ENCODE measurements at regions not wholly inside any gene's neighbourhood (a gene's known extent, or its start where the extent isn't known, plus 50 kb on each side); places are given as distances from the start of the nearest gene placed in this dataset.

DNA sequence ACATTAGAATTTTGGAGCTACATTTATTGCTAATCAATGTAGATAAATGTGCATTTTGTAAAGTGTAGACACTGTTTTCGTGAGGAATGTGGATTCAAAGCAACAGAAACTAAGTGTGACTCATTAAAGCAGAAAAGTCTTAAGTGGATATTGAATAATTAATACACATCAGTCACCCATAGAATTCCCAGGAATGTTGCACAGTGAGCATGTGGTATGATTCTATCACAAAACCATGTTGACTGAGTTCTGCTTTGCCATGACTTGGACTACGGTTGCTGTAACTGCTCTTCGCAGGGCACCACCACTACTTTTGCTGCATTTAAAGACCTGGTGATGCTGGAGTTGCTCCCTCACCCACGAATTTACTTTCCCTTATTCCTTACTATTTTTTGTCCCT, 471.8 kb downstream of the KCNT2 start:
- H3F3A ChIP-seq (ENCODE audit: control insufficient read depth, insufficient read depth), result no peaks in the 10 kb centered on the region
- no peak overlapping the region for H3K4me3 ChIP-seq (ENCODE audit: low read length)
- H3K4me2 ChIP-seq (ENCODE audit: low read length), result no peak overlapping the region
- H3K36me3 ChIP-seq (ENCODE audit: control insufficient read depth, low read length), result no peaks in the 10 kb centered on the region
- no peaks in the 10 kb centered on the region for H3K9me2 ChIP-seq (replicated peaks; ENCODE audit: control insufficient read depth, low read length)
- no peaks in the 10 kb centered on the region for H3K4me1 ChIP-seq (ENCODE audit: control insufficient read depth, low read length)
- H3K79me2 ChIP-seq (ENCODE audit: control insufficient read depth, low read length), result no peaks in the 10 kb centered on the region
- H3K27me3 ChIP-seq (ENCODE audit: control insufficient read depth, low read length), result no peaks in the 10 kb centered on the region
- no peaks in the 10 kb centered on the region for H4K20me1 ChIP-seq (ENCODE audit: control insufficient read depth, insufficient read depth, low read depth, low read length)
- H3K9me3 ChIP-seq (ENCODE audit: control insufficient read depth, insufficient read depth, low read length), result no peaks in the 10 kb centered on the region
- H3K27ac ChIP-seq (ENCODE audit: low read depth, low read length), result no peak overlapping the region
- TF ChIP-seq EZH2phosphoT487 (IDR thresholded peaks at IDR 0.05; ENCODE audit: borderline replicate concordance, low read length), result no peak

DNA sequence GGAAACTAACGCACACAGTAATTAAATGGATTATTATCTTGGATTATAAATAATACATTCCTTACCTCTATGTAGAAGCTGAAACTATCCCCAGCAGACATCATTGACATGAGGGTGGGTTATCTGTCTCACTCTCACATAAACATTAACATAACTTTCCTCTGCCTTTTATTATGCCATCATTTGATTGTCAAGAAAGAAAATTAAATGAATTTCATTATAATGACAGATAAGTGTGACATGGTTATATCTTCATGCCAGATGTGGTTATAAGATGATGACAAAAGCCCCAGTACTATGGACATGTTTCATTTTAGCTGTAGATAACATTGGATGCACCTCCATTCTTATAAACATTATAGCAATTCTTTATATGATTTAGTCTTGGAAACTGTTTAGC, 476.5 kb downstream of the KCNT2 start:
- Histone ChIP-seq H3K9me3 (ENCODE audit: control insufficient read depth, insufficient read depth, low read length) (no peaks in the 10 kb centered on the region), H4K20me1 (ENCODE audit: control insufficient read depth, insufficient read depth, low read depth, low read length) (no peaks in the 10 kb centered on the region), H3K36me3 (ENCODE audit: control insufficient read depth, low read length) (no peaks in the 10 kb centered on the region), H3K79me2 (ENCODE audit: control insufficient read depth, low read length) (no peaks in the 10 kb centered on the region), H3K9me2 (replicated peaks; ENCODE audit: control insufficient read depth, low read length) (no peaks in the 10 kb centered on the region), H3K4me2 (ENCODE audit: low read length) (no peak overlapping the region), H3K4me3 (ENCODE audit: low read length) (no peak overlapping the region), H3K4me1 (ENCODE audit: control insufficient read depth, low read length) (no peaks in the 10 kb centered on the region), H3F3A (ENCODE audit: control insufficient read depth, insufficient read depth) (no peaks in the 10 kb centered on the region), H3K27ac (ENCODE audit: low read depth, low read length) (no peak overlapping the region), H3K27me3 (ENCODE audit: control insufficient read depth, low read length) (no peaks in the 10 kb centered on the region)
- no peak for TF ChIP-seq EZH2phosphoT487 (IDR thresholded peaks at IDR 0.05; ENCODE audit: borderline replicate concordance, low read length)
- TF ChIP-seq, protein P1, sequence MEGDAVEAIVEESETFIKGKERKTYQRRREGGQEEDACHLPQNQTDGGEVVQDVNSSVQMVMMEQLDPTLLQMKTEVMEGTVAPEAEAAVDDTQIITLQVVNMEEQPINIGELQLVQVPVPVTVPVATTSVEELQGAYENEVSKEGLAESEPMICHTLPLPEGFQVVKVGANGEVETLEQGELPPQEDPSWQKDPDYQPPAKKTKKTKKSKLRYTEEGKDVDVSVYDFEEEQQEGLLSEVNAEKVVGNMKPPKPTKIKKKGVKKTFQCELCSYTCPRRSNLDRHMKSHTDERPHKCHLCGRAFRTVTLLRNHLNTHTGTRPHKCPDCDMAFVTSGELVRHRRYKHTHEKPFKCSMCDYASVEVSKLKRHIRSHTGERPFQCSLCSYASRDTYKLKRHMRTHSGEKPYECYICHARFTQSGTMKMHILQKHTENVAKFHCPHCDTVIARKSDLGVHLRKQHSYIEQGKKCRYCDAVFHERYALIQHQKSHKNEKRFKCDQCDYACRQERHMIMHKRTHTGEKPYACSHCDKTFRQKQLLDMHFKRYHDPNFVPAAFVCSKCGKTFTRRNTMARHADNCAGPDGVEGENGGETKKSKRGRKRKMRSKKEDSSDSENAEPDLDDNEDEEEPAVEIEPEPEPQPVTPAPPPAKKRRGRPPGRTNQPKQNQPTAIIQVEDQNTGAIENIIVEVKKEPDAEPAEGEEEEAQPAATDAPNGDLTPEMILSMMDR (IDR thresholded peaks at IDR 0.05; ENCODE audit: low read depth, low read length, poor library complexity, severe bottlenecking), result no peak

DNA sequence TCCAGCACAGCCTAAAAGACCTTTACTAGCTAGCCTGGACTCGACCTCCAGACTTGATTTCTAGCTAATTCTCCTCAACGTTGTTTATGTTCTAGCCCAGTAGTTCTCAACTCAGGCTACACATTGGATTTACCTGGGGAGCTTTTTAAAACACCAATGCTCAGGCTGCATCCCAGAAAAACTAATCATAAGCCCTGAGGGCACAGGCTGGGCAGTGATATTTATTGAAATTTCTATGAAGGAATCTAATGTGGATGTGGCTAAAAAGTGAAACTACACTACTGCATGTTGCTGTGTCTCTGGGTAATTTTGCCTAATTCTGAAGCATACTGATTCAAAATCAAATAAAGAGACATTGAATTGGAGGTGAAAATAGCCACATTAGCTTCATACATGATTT, 479.4 kb downstream of the KCNT2 start:
- Histone ChIP-seq H3K4me2 (ENCODE audit: low read length) (no peak overlapping the region), H3K27me3 (ENCODE audit: control insufficient read depth, low read length) (no peaks in the 10 kb centered on the region), H3K36me3 (ENCODE audit: control insufficient read depth, low read length) (no peaks in the 10 kb centered on the region), H3K4me1 (ENCODE audit: control insufficient read depth, low read length) (no peaks in the 10 kb centered on the region), H3K79me2 (ENCODE audit: control insufficient read depth, low read length) (no peaks in the 10 kb centered on the region), H3K9me2 (replicated peaks; ENCODE audit: control insufficient read depth, low read length) (no peaks in the 10 kb centered on the region), H4K20me1 (ENCODE audit: control insufficient read depth, insufficient read depth, low read depth, low read length) (no peaks in the 10 kb centered on the region), H3K9me3 (ENCODE audit: control insufficient read depth, insufficient read depth, low read length) (no peaks in the 10 kb centered on the region), H3F3A (ENCODE audit: control insufficient read depth, insufficient read depth) (no peaks in the 10 kb centered on the region), H3K27ac (ENCODE audit: low read depth, low read length) (no peak overlapping the region), H3K4me3 (ENCODE audit: low read length) (no peak overlapping the region)
- TF ChIP-seq, protein P1 (IDR thresholded peaks at IDR 0.05; ENCODE audit: low read depth, low read length, poor library complexity, severe bottlenecking), result no peak
- TF ChIP-seq EZH2phosphoT487 (IDR thresholded peaks at IDR 0.05; ENCODE audit: borderline replicate concordance, low read length), result no peak

DNA sequence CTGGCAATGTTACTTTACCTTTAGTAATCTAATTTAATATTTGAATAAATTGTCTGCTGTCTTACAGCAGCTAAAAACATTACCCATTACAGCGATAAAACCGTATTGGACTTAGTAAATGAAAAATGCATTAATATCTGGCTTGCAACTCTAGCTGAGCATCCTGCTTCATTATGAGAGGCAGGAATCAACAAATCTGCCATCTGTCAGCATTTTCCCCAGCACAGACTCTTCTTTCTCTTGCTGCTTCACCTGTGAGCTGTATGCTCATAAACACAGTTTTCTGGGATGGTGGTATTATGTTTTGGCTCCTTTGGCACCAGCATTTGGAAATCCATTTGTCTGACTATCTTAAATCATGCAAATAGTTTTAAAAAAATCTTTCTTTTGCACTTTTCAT, 487.1 kb downstream of the KCNT2 start:
- TF ChIP-seq EZH2phosphoT487 (IDR thresholded peaks at IDR 0.05; ENCODE audit: borderline replicate concordance, low read length), result no peak
- TF ChIP-seq, protein P1 (IDR thresholded peaks at IDR 0.05; ENCODE audit: low read depth, low read length, poor library complexity, severe bottlenecking), result no peak
- Histone ChIP-seq H4K20me1 (ENCODE audit: control insufficient read depth, insufficient read depth, low read depth, low read length) (no peaks in the 10 kb centered on the region), H3K4me2 (ENCODE audit: low read length) (no peak overlapping the region), H3K9me2 (replicated peaks; ENCODE audit: control insufficient read depth, low read length) (no peaks in the 10 kb centered on the region), H3K27ac (ENCODE audit: low read depth, low read length) (no peak overlapping the region), H3K4me3 (ENCODE audit: low read length) (no peak overlapping the region), H3K27me3 (ENCODE audit: control insufficient read depth, low read length) (no peaks in the 10 kb centered on the region), H3K36me3 (ENCODE audit: control insufficient read depth, low read length) (no peaks in the 10 kb centered on the region), H3K4me1 (ENCODE audit: control insufficient read depth, low read length) (no peaks in the 10 kb centered on the region), H3F3A (ENCODE audit: control insufficient read depth, insufficient read depth) (no peaks in the 10 kb centered on the region), H3K79me2 (ENCODE audit: control insufficient read depth, low read length) (no peaks in the 10 kb centered on the region), H3K9me3 (ENCODE audit: control insufficient read depth, insufficient read depth, low read length) (no peaks in the 10 kb centered on the region)
